ENCODE measurements at regions not wholly inside any gene's neighbourhood (a gene's known extent, or its start where the extent isn't known, plus 50 kb on each side); places are given as distances from the start of the nearest gene placed in this dataset.

DNA sequence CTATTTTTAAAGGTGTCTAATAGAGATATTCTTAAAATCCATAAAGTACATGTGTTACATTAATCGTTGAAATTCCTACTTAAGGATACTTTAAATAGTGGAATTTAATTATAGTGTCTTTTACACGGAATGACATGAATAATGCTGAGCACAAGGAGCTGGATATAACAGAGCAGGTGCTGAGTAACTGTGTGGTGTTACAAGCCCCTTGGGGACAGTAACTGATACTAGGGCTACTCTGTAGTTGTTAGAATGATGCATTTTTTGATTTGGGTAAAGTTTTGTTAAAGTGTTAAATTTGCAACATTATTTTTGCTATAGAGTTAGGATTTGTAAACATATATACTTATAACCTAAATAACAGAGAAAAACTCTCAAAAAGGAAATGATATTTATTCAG lies 1496.1 kb downstream of the OTOL1 start:
- DNase-seq (ENCODE audit: low read depth), result no peak
- no peak for TF ChIP-seq CTCF (IDR thresholded peaks at IDR 0.05; ENCODE audit: low read length, missing control alignments)
- no peak overlapping the region for H3K4me3 ChIP-seq (replicated peaks; ENCODE audit: low read depth, low read length)

GRCh38 chr3:162994165-162994564 lies 1497.6 kb downstream of the OTOL1 start:
- no peak overlapping the region for H3K4me3 ChIP-seq (replicated peaks; ENCODE audit: low read depth, low read length)
- no peak for TF ChIP-seq CTCF (IDR thresholded peaks at IDR 0.05; ENCODE audit: low read length, missing control alignments)
- no peak for DNase-seq (ENCODE audit: low read depth)

GRCh38 chr3:162996368-162996767 lies 1499.8 kb downstream of the OTOL1 start:
- no peak overlapping the region for H3K4me3 ChIP-seq (replicated peaks; ENCODE audit: low read depth, low read length)
- DNase-seq (ENCODE audit: low read depth), result no peak
- TF ChIP-seq CTCF (IDR thresholded peaks at IDR 0.05; ENCODE audit: low read length, missing control alignments), result no peak

GRCh38 chr3:162998205-162998604 lies 1501.6 kb downstream of the OTOL1 start:
- TF ChIP-seq CTCF (IDR thresholded peaks at IDR 0.05; ENCODE audit: low read length, missing control alignments), result no peak
- DNase-seq (ENCODE audit: low read depth), result no peak
- H3K4me3 ChIP-seq (replicated peaks; ENCODE audit: low read depth, low read length), result no peak overlapping the region

- no peak for DNase-seq (ENCODE audit: low read depth)
- no peak overlapping the region for H3K4me3 ChIP-seq (replicated peaks; ENCODE audit: low read depth, low read length)
- TF ChIP-seq CTCF (IDR thresholded peaks at IDR 0.05; ENCODE audit: low read length, missing control alignments), result no peak
Measured at GRCh38 chr3:163011596-163011995, 1515.0 kb downstream of the OTOL1 start.

DNA sequence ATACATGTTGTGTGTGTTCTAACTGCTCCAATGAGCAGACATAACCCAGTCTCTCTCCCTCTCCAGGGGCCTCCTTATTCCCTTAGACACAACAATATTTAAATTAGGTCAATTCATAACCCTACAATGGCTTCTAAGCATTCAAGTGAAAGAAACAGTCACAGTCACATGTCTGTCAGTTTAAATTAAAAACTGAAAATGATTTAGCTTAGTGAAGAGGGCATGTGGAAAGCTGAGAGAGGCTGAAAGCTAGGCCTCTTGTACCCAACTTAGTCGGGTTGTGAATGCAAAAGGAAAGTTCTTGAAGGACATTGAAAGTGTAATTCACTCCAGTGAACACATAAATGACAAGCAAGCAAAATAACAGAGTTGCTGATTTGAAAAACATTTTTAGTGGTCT lies 1519.6 kb downstream of the OTOL1 start:
- no peak for DNase-seq (ENCODE audit: low read depth)
- TF ChIP-seq CTCF (IDR thresholded peaks at IDR 0.05; ENCODE audit: low read length, missing control alignments), result no peak
- no peak overlapping the region for H3K4me3 ChIP-seq (replicated peaks; ENCODE audit: low read depth, low read length)

GRCh38 chr3:163018067-163018466 lies 1521.5 kb downstream of the OTOL1 start:
- TF ChIP-seq CTCF (IDR thresholded peaks at IDR 0.05; ENCODE audit: low read length, missing control alignments), result no peak
- no peak for DNase-seq (ENCODE audit: low read depth)
- H3K4me3 ChIP-seq (replicated peaks; ENCODE audit: low read depth, low read length), result no peak overlapping the region
